GM12878 (cell line): ENCODE measurements at regions not wholly inside any gene's neighbourhood (a gene's known extent, or its start where the extent isn't known, plus 50 kb on each side); places are given as distances from the start of the nearest gene placed in this dataset.

ENCODE experiments used
- ATAC-seq: fragments of 200-7000 bp; cut with Tn5 transposase; 3 replicates; pipeline ENCODE4 v1.9.1; 2020; ENCODE audit warnings: mild to moderate bottlenecking, moderate library complexity
- BruUV-seq: library from RNA; stranded (reverse); fragments of 400-500 nt; replicated peaks from 2 replicates; lab custom pipeline; 2021; lab: Mats Ljungman, UMichigan
- CTCF ChIA-PET: fragments of 300-600 bp; sonication (Branson Sonifier 250); formaldehyde crosslinking; extraction: SDS; loops from one replicate; lab custom pipeline; 2021; ENCODE audit warnings: inconsistent platforms; lab: Yijun Ruan, JAX
- POLR2A ChIA-PET: fragments of 350-600 bp; formaldehyde crosslinking; extraction: SDS; loops from one replicate; lab custom pipeline; 2021; ENCODE audit warnings: inconsistent platforms; lab: Charles Lee
- RAD21 ChIA-PET: fragments of 300-600 bp; sonication (Branson Sonifier 250); formaldehyde crosslinking; loops from one replicate; lab custom pipeline; 2023; ENCODE audit warnings: antibody characterized with exemption; ENCODE audit not compliant: unreplicated experiment; lab: Charles Lee
- SMC1A ChIA-PET: fragments of 300-600 bp; sonication (Branson Sonifier 250); formaldehyde crosslinking; loops from one replicate; lab custom pipeline; 2023; ENCODE audit not compliant: unreplicated experiment, uncharacterized antibody; lab: Charles Lee
- DNase-seq: peaks from one replicate; pipeline ENCODE4 v3.0.0-alpha.2; 2011; ENCODE audit warnings: low read depth, low spot score
- FAIRE-seq: peaks from 3 replicates; lab custom pipeline; 2011; peaks lifted over from hg19 to GRCh38; lab: Jason Lieb, UNC
- H2AFZ ChIP-seq: 2 replicates; pipeline ENCODE4 v1.6.0; 2011; ENCODE audit warnings: low read depth, low read length, control low read depth; ENCODE audit not compliant: control insufficient read depth
- H3K27ac ChIP-seq: 2 replicates; pipeline ENCODE4 v1.5.1; 2011; ENCODE audit warnings: control low read depth; ENCODE audit not compliant: control insufficient read depth, insufficient read depth
- H3K27me3 ChIP-seq, 2 experiments: replicated peaks in 1 of 2; 2 replicates each; pipeline versions ENCODE4 v1.6.0 to v1.6.1; 2011; ENCODE audit warnings: low read length in 1 of 2; ENCODE audit not compliant: control insufficient read depth in 2 of 2, insufficient read depth in 2 of 2
- H3K36me3 ChIP-seq, 2 experiments: 2 replicates each; pipeline ENCODE4 v1.5.1; 2011; ENCODE audit warnings: low read length in 1 of 2; ENCODE audit not compliant: control insufficient read depth in 2 of 2, insufficient read depth in 2 of 2
- H3K4me1 ChIP-seq: 2 replicates; pipeline ENCODE4 v1.6.1; 2011; ENCODE audit warnings: mild to moderate bottlenecking, low read length, moderate library complexity, mixed read lengths; ENCODE audit not compliant: control insufficient read depth, insufficient read depth
- H3K4me2 ChIP-seq: 2 replicates; pipeline ENCODE4 v1.6.0; 2011; ENCODE audit warnings: control low read depth; ENCODE audit not compliant: control insufficient read depth, insufficient read depth
- H3K4me3 ChIP-seq: fragments of 200-600 bp; sonication (generic); 2 replicates; pipeline ENCODE4 v1.5.1; 2016
- H3K79me2 ChIP-seq: 2 replicates; pipeline ENCODE4 v1.6.0; 2011; ENCODE audit warnings: low read length; ENCODE audit not compliant: control insufficient read depth, insufficient read depth
- H3K9ac ChIP-seq: 2 replicates; pipeline ENCODE4 v1.8.0; 2011; ENCODE audit warnings: low read length, control low read depth, mixed read lengths; ENCODE audit not compliant: control insufficient read depth, insufficient read depth
- H3K9me3 ChIP-seq: replicated peaks from 3 replicates; pipeline ENCODE4 v1.5.1; 2011; ENCODE audit warnings: mild to moderate bottlenecking, low read length; ENCODE audit not compliant: control insufficient read depth, insufficient read depth
- H4K20me1 ChIP-seq: 2 replicates; pipeline ENCODE4 v1.6.0; 2011; ENCODE audit not compliant: control insufficient read depth, insufficient read depth
- BRCA1 ChIP-seq: IDR thresholded peaks from 2 replicates; pipeline ENCODE4 v1.6.1; 2011; ENCODE audit warnings: low read depth, low read length, improper control_type of control experiment
- CTCF ChIP-seq, 3 experiments: IDR thresholded peaks in 2 of 3; conservative IDR thresholded peaks in 1 of 3; 2 replicates each; pipeline ENCODE4 v1.5.1; 2011; ENCODE audit warnings: low read depth in 3 of 3, low read length in 3 of 3, mild to moderate bottlenecking in 3 of 3, control low read depth in 2 of 3, moderate library complexity in 2 of 3, inconsistent platforms in 1 of 3, mixed read lengths in 1 of 3; ENCODE audit not compliant: control insufficient read depth in 2 of 3, insufficient read depth in 1 of 3; ENCODE audit errors: extremely low read depth in 1 of 3
- FOXK2 ChIP-seq: fragments of 450-650 bp; IDR thresholded peaks from 2 replicates; pipeline ENCODE4 v1.6.1; 2017; ENCODE audit warnings: mild to moderate bottlenecking, moderate library complexity
- TARDBP ChIP-seq: IDR thresholded peaks from 2 replicates; pipeline ENCODE4 v1.6.1; 2016; ENCODE audit warnings: borderline replicate concordance
- ZBTB40 ChIP-seq: fragments of 450-650 bp; IDR thresholded peaks from 2 replicates; pipeline ENCODE4 v1.6.1; 2016; ENCODE audit warnings: mild to moderate bottlenecking, moderate library complexity, borderline replicate concordance
- ZNF274 ChIP-seq: IDR thresholded peaks from one replicate; pipeline ENCODE4 v1.8.0; 2011; ENCODE audit not compliant: insufficient read length, insufficient read depth
- WGBS: methylation state at CpG from one replicate; pipeline ENCODE4 v1.1.6; 2016; ENCODE audit warnings: low lambda C conversion rate; ENCODE audit not compliant: insufficient replicate concordance, insufficient coverage; ENCODE audit errors: missing lambda C conversion rate; 5-methylcytosine and 5-hydroxymethylcytosine counted together
- in situ Hi-C: fragments of 300-500 bp; cut with MboI; formaldehyde crosslinking; loops from 9 replicates; pipeline ENCODE4 v1.14.3; 2018; ENCODE audit warnings: mixed read lengths
- intact Hi-C: fragments of 100-400 bp; cut with micrococcal nuclease; formaldehyde crosslinking; loops from one replicate; pipeline ENCODE4 v1.14.2; 2022; ENCODE audit not compliant: unreplicated experiment

- Histone ChIP-seq H4K20me1 (no peaks in the 10 kb centered on the region), H3K36me3 (no peaks in the 10 kb centered on the region), H2AFZ (no peak overlapping the region), H3K79me2 (no peaks in the 10 kb centered on the region), H3K27me3 (no peaks in the 10 kb centered on the region), H3K9ac (no peak overlapping the region), H3K27ac (no peak overlapping the region), H3K9me3 (no peaks in the 10 kb centered on the region), H3K4me3 (no peak overlapping the region), H3K4me1 (no peaks in the 10 kb centered on the region), H3K4me2 (no peak overlapping the region)
- no TSS peak for BruUV-seq
- TF ChIP-seq ZNF274 (no peak), FOXK2 (no peak)
- DNase-seq (no peak), ATAC-seq (no peak), FAIRE-seq (no peak)
- 0% methylated on average over 1 of the region's 1 CpG for WGBS
- ChIA-PET SMC1A (no interaction called here), CTCF (no interaction called here), POLR2A (no interaction called here), RAD21 (no interaction called here)
- in situ Hi-C loops, result no loop called here
- intact Hi-C loops, result no loop called here
Observed at GRCh38 chr10:108384378-108384777, 1219.9 kb upstream of the SORCS1 start.

GRCh38 chr10:108378779-108379178 is 1214.3 kb upstream of the SORCS1 start:
- Histone ChIP-seq H4K20me1 (no peaks in the 10 kb centered on the region), H3K79me2 (no peaks in the 10 kb centered on the region), H3K27ac (no peak overlapping the region), H3K4me1 (no peaks in the 10 kb centered on the region), H2AFZ (no peak overlapping the region), H3K9me3 (no peaks in the 10 kb centered on the region), H3K9ac (no peak overlapping the region), H3K36me3 (no peaks in the 10 kb centered on the region), H3K4me2 (no peak overlapping the region), H3K27me3 (no peaks in the 10 kb centered on the region), H3K4me3 (no peak overlapping the region)
- no peak for FAIRE-seq
- no peak for ATAC-seq
- intact Hi-C loops (no loop called here), in situ Hi-C loops (no loop called here)
- ChIA-PET POLR2A (no interaction called here), CTCF (no interaction called here), RAD21 (no interaction called here), SMC1A (no interaction called here)
- TF ChIP-seq CTCF (IDR thresholded peaks at IDR 0.05 in 2 of 3, conservative IDR thresholded peaks at IDR 0.05 in 1 of 3; ENCODE audit: control insufficient read depth in 2 of 3, extremely low read depth in 1 of 3, insufficient read depth in 1 of 3, low read depth in 3 of 3, low read length in 3 of 3) (no peak), ZBTB40 (no peak), TARDBP (no peak), BRCA1 (no peak)
- no peak for DNase-seq
- BruUV-seq, result no TSS peak
